ENCODE measurements at regions not wholly inside any gene's neighbourhood (a gene's known extent, or its start where the extent isn't known, plus 50 kb on each side); places are given as distances from the start of the nearest gene placed in this dataset.

DNA sequence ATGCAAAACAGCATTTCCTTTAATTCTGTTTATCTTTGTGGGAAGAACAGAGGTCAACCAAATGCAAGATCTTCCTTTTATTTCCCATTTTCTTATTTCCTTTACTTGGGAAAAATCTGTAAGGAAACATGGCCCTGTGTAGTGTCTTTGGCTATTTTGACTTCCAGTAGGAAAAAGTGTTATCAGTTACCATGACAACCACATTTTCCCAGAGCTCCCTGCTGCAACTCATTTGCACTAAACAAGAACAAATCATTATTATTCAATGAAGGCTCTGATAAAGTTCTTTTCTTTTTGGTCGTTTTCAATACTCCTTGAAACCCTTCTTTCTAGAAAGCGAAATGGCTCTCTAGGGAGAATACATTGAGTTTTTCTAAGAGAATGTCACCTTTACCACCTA lies 117.2 kb upstream of the DDX53 start:
- H3K4me1 Mint-ChIP-seq: no peaks in the 10 kb centered on the region
- intact Hi-C loops (cut with micrococcal nuclease): no loop called here
- WGBS (ENCODE audit: insufficient coverage): no CpG with 5 or more reads among the region's 2 CpGs
- Histone ChIP-seq H3K79me2 (ENCODE audit: insufficient read depth, low read length) (no peaks in the 10 kb centered on the region), H4K20me1 (ENCODE audit: insufficient read depth, low read length) (no peaks in the 10 kb centered on the region), H3K4me3 (replicated peaks in 1 of 3; ENCODE audit: low read depth in 2 of 3, low read length in 3 of 3) (no peak overlapping the region), H3K9me3 (replicated peaks in 1 of 2; ENCODE audit: control insufficient read depth in 1 of 2, insufficient read depth in 1 of 2, low read length in 2 of 2) (no peaks in the 10 kb centered on the region), H2AFZ (ENCODE audit: insufficient read depth, low read depth, low read length, poor library complexity, severe bottlenecking) (no peak overlapping the region), H3K36me3 (replicated peaks in 1 of 2; ENCODE audit: control insufficient read depth in 1 of 2, insufficient read depth in 2 of 2, low read length in 2 of 2) (no peaks in the 10 kb centered on the region), H3K27ac (ENCODE audit: low read depth in 1 of 2, low read length in 2 of 2) (no peak overlapping the region), H3K4me1 (ENCODE audit: control insufficient read depth in 1 of 2, insufficient read depth in 2 of 2, low read length in 2 of 2) (no peaks in the 10 kb centered on the region), H3K4me2 (replicated peaks; ENCODE audit: extremely low read depth, low read length, poor library complexity, severe bottlenecking) (no peak overlapping the region), H3K27me3 (ENCODE audit: control insufficient read depth in 2 of 2, insufficient read depth in 2 of 2, low read length in 2 of 2) (no peaks in the 10 kb centered on the region), H3K9ac (ENCODE audit: insufficient read depth, low read length, poor library complexity, severe bottlenecking) (no peak overlapping the region)
- DNase-seq: no peak
- no peak overlapping the region for H3K4me3 Mint-ChIP-seq
- peaks cover 0 to 5% (median 0%) of the 10 kb centered on the region in 3 donors for H3K27me3 Mint-ChIP-seq (ENCODE audit: low read depth in 3 of 3)
- no peak overlapping the region for H3K27ac Mint-ChIP-seq
- H3K36me3 Mint-ChIP-seq: no peaks in the 10 kb centered on the region
- TF ChIP-seq, protein P1, sequence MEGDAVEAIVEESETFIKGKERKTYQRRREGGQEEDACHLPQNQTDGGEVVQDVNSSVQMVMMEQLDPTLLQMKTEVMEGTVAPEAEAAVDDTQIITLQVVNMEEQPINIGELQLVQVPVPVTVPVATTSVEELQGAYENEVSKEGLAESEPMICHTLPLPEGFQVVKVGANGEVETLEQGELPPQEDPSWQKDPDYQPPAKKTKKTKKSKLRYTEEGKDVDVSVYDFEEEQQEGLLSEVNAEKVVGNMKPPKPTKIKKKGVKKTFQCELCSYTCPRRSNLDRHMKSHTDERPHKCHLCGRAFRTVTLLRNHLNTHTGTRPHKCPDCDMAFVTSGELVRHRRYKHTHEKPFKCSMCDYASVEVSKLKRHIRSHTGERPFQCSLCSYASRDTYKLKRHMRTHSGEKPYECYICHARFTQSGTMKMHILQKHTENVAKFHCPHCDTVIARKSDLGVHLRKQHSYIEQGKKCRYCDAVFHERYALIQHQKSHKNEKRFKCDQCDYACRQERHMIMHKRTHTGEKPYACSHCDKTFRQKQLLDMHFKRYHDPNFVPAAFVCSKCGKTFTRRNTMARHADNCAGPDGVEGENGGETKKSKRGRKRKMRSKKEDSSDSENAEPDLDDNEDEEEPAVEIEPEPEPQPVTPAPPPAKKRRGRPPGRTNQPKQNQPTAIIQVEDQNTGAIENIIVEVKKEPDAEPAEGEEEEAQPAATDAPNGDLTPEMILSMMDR (IDR thresholded peaks at IDR 0.05): no peak
- no peaks in the 10 kb centered on the region for H3K9me3 Mint-ChIP-seq

DNA sequence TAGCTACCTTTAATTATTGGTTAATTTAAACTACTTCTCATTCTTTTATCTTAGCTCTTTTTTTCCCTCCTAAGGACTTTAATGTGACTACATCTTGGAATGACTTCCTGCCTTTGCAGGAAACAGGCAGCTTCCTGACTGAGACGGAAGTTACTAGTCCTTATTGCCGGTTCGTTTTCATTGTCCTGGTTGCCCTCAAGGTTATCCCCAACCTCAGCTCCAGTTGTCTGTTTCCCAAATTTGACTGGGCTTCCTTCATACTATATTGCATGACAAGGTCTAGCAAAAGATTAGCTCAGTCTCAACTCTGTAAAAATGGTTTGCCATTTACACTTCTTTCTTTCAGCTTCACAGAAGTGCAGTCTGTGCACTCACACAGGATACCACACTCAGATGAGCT lies 109.9 kb upstream of the DDX53 start:
- intact Hi-C loops (cut with micrococcal nuclease): no loop called here
- H3K4me1 Mint-ChIP-seq: no peaks in the 10 kb centered on the region
- H3K36me3 ChIP-seq (replicated peaks in 1 of 2; ENCODE audit: control insufficient read depth in 1 of 2, insufficient read depth in 2 of 2, low read length in 2 of 2): no peaks in the 10 kb centered on the region
- H3K4me2 ChIP-seq (replicated peaks; ENCODE audit: extremely low read depth, low read length, poor library complexity, severe bottlenecking): no peak overlapping the region
- no peaks in the 10 kb centered on the region for H3K27me3 ChIP-seq (ENCODE audit: control insufficient read depth in 2 of 2, insufficient read depth in 2 of 2, low read length in 2 of 2)
- peaks cover 0 to 2% (median 0%) of the 10 kb centered on the region in 7 donors for H3K9me3 Mint-ChIP-seq
- H3K27ac ChIP-seq (ENCODE audit: low read depth in 1 of 2, low read length in 2 of 2): no peak overlapping the region
- no peak for DNase-seq
- H3K79me2 ChIP-seq (ENCODE audit: insufficient read depth, low read length): no peaks in the 10 kb centered on the region
- no CpG with 5 or more reads among the region's 3 CpGs for WGBS (ENCODE audit: insufficient coverage)
- no peaks in the 10 kb centered on the region for H3K4me1 ChIP-seq (ENCODE audit: control insufficient read depth in 1 of 2, insufficient read depth in 2 of 2, low read length in 2 of 2)
- H3K9me3 ChIP-seq (replicated peaks in 1 of 2; ENCODE audit: control insufficient read depth in 1 of 2, insufficient read depth in 1 of 2, low read length in 2 of 2): no peaks in the 10 kb centered on the region
- no peak overlapping the region for H3K4me3 Mint-ChIP-seq
- H3K9ac ChIP-seq (ENCODE audit: insufficient read depth, low read length, poor library complexity, severe bottlenecking): no peak overlapping the region
- no peak overlapping the region for H3K4me3 ChIP-seq (replicated peaks in 1 of 3; ENCODE audit: low read depth in 2 of 3, low read length in 3 of 3)
- H3K36me3 Mint-ChIP-seq: no peaks in the 10 kb centered on the region
- no peak overlapping the region for H2AFZ ChIP-seq (ENCODE audit: insufficient read depth, low read depth, low read length, poor library complexity, severe bottlenecking)
- H3K27me3 Mint-ChIP-seq (ENCODE audit: low read depth in 3 of 3): peaks cover 0 to 5% (median 0%) of the 10 kb centered on the region in 3 donors
- TF ChIP-seq, protein P1 (IDR thresholded peaks at IDR 0.05): no peak
- H4K20me1 ChIP-seq (ENCODE audit: insufficient read depth, low read length): no peaks in the 10 kb centered on the region
- no peak overlapping the region for H3K27ac Mint-ChIP-seq
